ENCODE measurements at regions not wholly inside any gene's neighbourhood (a gene's known extent, or its start where the extent isn't known, plus 50 kb on each side); places are given as distances from the start of the nearest gene placed in this dataset.

- TF ChIP-seq, protein P1, sequence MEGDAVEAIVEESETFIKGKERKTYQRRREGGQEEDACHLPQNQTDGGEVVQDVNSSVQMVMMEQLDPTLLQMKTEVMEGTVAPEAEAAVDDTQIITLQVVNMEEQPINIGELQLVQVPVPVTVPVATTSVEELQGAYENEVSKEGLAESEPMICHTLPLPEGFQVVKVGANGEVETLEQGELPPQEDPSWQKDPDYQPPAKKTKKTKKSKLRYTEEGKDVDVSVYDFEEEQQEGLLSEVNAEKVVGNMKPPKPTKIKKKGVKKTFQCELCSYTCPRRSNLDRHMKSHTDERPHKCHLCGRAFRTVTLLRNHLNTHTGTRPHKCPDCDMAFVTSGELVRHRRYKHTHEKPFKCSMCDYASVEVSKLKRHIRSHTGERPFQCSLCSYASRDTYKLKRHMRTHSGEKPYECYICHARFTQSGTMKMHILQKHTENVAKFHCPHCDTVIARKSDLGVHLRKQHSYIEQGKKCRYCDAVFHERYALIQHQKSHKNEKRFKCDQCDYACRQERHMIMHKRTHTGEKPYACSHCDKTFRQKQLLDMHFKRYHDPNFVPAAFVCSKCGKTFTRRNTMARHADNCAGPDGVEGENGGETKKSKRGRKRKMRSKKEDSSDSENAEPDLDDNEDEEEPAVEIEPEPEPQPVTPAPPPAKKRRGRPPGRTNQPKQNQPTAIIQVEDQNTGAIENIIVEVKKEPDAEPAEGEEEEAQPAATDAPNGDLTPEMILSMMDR (IDR thresholded peaks at IDR 0.05), result no peak
- TF ChIP-seq ARID4B (CRISPR knock-in tag; IDR thresholded peaks at IDR 0.05; ENCODE audit: borderline replicate concordance) (no peak), ZNF121 (CRISPR knock-in tag; IDR thresholded peaks at IDR 0.05) (no peak), NR1H2 (CRISPR knock-in tag; IDR thresholded peaks at IDR 0.05) (no peak), ZNF138 (CRISPR knock-in tag; conservative IDR thresholded peaks at IDR 0.05) (no peak), CBFB (CRISPR knock-in tag; IDR thresholded peaks at IDR 0.05; ENCODE audit: low read depth) (no peak), MYBL2 (CRISPR knock-in tag; IDR thresholded peaks at IDR 0.05) (no peak), IRF2 (CRISPR knock-in tag; IDR thresholded peaks at IDR 0.05; ENCODE audit: borderline replicate concordance, low read depth) (no peak), USF2 (CRISPR knock-in tag; IDR thresholded peaks at IDR 0.05) (no peak)
- TF ChIP-seq, protein P2, sequence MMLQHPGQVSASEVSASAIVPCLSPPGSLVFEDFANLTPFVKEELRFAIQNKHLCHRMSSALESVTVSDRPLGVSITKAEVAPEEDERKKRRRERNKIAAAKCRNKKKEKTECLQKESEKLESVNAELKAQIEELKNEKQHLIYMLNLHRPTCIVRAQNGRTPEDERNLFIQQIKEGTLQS (CRISPR knock-in tag; conservative IDR thresholded peaks at IDR 0.05), result no peak
These were observed 97.3 kb upstream of the SOX3 start for GRCh38 chrX:140602140-140602539.
